SHP77 (cell line): ENCODE measurements at regions not wholly inside any gene's neighbourhood (a gene's known extent, or its start where the extent isn't known, plus 50 kb on each side); places are given as distances from the start of the nearest gene placed in this dataset.
"Not testable (repeated sequence)": the region's sequence is repeated elsewhere in the genome, so short reads cannot be mapped to it uniquely, and the experiment has no call there.

Source experiments
- DNase-seq, 2 experiments: peaks; one replicate each; lab custom pipeline; 2025; lab: John Stamatoyannopoulos, UW

DNA sequence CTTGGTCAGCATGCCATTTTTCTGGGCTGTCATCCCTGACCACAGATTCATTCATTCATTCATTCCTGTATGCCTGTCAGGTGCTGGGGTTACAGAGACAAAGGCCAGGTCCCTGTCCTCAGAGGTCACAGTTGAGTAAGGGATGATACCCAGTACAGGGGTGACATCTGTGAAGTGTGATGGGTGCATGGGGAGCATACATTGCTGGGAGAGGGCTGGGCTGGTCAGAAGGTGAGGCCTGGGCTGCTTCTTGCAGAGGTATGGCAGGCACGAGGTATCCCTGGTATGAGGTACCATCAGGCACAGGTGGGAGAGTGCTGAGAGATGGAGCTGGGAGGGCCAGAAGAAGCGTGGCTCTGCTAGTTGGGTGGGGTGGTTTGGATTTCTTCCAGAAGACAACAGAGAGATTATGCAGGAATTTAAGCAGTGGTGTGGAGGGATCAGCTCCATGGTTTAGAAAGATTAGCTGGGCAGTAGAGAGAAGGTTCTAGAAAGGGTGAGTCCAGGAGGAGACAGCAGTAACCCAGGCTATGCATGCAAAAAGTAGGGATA is 181.9 kb upstream of the HAAO start:
- no peak for DNase-seq

DNA sequence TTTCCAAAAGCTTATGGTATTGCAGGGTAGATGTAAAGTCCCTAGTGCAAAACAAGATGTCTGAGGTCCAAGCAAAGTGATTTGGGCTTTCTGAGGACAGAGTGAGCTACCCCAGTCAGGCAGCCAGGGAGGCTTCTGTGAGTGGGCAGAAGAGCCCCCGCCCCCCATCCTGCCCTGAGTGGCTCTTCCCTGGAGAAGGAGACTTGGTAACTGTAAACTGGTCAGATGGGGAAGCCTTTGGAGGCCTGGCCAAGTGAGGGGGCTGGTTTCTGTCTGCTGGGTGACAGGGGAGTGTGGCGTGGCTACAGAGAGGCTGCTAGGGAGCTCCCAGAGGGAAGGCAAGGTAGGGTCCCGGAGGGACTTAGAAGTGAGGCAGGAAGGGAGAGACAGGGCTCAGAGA is 181.3 kb upstream of the HAAO start:
- no peak for DNase-seq

DNA sequence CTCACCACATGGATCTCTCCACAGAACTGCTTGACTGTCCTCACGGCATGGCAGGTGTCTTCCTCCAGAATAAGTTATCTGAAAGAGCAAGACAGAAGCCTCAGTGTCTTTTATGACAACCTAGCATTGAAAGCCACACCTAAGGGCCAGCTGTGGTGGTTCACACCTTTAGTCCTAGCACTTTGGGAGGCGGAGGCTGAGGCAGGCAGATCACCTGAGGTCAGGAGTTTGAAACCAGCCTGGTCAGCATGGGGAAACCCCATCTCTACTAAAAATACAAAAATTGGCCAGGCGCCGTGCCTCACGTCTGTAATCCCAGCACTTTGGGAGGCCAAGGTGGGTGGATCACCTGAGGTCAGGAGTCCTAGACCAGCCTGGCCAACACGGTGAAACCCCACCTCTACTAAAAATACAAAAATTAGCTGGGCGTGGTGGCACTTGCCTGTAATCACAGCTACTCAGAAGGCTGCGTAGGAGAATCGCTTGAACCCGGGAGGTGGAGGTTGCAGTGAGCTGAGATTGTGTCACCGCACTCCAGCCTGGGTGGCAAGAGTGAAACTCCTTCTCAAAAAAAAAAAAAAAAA is 180.6 kb upstream of the HAAO start:
- not testable (repeated sequence) for DNase-seq

DNA sequence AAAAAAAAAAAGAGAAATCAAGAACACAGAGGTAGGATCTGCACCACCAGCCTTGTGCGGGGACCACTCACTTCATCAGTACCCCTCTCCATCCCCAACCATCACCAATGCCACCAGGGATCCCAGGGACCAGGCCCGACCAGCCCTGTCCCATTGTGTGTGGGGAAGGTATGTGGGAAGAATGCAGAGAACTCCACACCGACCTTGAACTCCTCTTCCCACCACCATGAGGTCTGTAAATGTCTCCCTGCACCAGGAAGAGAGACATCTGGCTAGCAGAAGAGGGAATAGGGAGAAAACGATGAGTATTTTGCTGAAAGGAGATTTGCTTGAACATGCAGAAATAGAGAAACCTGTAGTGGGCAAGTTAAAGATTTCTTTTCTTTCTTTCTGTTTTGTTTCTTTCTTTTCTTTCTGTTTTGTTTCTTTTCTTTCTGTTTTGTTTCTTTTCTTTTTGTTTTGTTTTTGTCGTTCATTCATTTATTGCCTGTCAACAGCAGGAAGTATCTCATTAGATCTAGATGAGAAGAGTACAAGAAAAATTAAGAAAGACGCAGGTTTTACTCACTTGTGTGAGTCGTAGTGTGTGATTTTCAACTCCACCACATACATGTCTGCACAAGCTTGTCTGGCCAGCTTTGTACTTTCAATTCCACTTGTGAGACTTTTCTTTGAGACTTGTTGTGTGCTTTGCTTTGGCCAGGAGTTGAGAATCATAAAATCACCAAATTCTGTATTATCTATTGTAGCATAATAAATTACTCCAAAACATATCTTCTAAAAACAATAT is 179.8 kb upstream of the HAAO start:
- no peak for DNase-seq

DNA sequence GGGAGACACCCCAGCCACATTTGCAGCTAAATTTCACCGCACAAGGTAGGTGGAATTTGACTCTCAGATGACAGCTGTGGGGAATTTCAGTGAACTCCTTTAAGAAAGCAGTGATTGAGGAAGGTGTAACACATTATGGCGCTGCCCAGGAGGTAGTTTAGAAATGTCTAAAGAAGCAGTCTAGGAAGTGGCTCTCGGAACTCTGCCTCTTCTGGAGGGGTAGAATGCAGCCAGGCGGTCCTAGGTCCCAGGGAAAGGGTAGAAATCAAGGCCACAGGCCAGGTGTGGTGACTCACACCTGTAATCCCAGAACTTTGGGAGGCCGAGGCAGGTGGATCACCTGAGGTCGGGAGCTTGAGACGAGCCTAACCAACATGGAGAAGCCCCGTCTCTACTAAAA is 179.0 kb upstream of the HAAO start:
- no peak for DNase-seq

DNA sequence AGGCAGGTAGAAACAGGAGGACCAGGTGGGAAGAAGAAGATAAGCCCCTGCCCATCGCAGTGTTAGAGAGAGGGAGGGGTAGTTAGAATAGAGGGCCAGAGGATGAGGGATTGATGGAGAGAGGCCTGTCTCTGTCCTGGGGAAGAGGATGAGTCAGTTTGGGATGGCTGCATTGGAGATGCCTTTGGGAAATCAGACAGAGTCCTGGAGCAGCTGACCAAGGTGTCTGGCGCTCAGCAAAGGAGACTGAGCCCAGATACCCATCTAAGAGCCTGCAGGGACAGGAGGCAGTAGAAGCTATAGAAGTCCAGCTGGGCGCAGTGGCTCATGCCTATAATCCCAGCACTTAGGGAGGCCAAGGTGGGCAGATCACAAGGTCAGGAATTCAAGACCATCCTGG is 177.8 kb upstream of the HAAO start:
- no peak for DNase-seq

DNA sequence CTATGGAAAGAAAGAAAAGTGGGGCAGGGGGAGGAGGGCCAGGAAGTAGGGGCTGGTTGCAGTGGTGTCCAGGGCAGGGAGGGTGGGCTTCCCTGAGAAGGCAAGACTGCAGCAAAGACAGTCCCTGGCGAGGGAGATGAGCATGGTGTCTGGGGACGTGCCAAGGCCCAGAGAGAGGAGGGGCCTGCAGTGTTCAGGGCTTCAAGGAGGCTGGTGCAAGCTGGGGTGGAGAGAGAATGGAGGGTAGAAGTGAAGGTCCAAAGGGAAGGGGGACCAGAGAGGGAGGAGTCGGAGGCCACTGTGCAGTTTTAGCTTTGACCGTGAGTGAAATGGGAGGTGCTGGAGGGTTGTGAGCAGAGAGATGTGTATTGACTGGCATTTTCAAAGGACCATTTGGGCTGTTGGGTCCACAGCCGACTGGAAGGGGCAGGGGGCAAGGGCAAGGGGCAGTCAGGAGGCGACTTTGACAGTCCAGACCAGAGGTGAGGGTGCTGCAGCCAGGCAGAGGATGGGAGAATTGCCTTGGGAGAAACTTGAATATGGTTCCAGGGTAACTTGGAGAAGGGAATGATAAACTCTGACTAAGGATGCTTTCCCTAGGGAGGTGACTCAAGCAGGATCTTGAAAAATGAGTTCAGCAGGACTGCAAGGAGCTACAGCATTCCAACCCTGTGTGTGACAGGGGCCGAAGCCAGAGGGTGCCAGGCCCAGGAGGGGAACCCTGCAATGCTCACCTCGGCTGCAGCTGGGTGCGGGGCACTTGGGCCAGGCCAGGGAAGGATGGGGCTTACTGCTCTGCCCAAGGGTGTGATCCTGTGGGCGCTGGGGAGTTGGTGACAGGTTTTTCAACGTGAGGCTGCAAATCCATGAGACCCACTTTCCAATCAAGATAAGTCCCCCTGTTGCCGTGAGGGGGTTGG is 177.1 kb upstream of the HAAO start:
- no peak for DNase-seq

DNA sequence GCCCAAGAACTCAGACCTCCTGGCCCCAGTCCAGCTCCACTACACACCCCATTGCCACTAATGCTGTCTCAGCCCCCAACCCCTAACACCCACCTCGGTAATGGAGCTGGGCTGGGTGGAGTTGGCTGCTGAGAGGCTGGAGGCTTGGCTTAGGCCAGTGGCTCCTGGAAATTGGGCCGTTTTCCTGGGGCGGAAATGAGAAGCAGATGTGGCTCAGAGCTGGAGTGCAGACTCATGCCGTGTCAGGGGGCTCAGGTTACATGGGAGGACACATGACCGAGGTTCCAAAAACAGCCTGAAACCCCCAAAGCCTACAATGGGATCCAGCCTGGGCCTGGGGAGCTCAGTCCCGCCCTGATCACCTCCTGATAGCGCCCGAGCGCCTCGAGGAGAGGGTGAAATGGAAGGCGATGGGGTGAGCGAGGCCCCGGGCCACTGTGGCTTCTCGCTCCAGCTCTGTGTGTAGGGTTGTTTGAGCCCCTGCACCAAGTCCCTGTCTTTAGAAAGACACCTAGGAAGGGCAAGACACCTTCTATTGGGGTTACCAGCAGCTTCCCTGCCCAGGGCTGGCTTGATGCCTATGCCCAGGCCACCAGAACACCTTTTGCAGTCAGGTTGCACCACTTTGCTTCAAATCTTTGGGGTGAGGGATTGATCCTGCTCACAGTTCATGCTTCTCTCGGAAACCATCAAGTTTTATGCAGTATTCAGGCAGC is 175.7 kb upstream of the HAAO start:
- no peak for DNase-seq

DNA sequence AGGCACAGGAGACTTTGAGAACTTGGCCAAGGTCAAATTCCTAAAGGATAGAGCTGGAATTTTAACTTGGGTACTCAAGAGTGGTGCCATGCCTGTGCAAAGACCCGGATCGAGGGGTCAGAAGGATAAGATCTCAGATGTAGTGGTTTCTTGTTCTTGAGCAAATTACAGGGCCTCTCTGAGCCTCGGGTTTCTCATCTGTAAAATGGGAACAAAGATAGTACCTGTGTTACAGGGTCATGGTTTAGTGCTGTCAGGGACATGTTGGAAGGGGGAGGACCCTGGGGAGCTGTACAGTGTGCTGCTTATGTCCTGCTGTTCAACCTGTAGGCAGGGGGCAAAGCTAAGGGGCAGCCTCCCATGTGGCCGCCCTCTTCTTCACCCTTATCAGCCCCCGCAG is 173.5 kb upstream of the HAAO start:
- no peak for DNase-seq

DNA sequence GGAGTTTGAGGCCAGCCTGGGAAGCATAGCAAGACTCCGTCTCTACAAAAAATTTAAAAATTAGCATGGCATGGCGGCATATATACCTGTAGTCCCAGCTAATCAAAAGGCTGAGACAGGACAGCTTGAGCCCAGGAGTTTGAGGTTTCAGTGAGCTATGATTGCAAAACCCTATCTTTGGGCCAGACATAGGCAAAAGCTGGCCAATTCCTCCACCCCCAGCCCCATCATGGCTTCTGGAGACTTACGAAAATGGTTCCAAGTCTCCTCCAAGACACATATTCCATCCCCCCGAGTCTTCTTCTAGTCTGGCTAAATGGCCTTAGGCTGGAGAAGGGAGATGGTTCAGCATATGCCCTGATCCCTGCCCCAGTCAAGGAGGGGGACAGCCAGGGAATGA is 172.8 kb upstream of the HAAO start:
- DNase-seq: no peak

DNA sequence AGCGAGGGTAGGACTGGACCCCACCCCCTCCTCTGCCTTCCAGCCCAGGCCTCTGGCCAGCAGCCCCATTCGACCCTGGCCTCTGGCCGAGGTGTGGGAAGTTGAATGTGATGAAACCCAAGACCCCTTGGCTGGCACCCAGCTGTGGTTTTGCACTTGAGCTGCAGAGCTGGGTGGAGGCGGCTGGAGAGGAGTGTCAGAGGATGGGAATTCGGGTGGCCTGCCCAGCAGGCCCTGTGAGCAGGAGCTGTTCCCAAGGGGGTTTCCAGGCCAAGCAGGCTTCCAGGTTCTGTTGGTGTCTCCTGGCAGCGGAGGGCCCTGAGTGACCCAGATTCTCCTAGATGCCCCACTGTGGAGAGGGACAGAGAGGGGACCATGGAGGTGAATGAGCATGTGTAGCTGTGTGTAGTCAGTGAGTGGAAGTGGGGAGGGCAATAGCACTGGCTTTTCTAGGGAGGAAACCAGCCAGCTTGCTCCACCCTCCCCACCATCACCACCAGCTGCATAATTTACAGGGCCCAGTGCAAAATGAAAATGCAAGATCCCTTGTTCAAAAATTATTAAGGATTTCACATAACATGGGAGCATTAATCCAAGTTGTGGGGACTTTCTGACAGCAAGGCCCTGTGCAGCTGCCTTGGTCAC is 172.2 kb upstream of the HAAO start:
- no peak for DNase-seq

DNA sequence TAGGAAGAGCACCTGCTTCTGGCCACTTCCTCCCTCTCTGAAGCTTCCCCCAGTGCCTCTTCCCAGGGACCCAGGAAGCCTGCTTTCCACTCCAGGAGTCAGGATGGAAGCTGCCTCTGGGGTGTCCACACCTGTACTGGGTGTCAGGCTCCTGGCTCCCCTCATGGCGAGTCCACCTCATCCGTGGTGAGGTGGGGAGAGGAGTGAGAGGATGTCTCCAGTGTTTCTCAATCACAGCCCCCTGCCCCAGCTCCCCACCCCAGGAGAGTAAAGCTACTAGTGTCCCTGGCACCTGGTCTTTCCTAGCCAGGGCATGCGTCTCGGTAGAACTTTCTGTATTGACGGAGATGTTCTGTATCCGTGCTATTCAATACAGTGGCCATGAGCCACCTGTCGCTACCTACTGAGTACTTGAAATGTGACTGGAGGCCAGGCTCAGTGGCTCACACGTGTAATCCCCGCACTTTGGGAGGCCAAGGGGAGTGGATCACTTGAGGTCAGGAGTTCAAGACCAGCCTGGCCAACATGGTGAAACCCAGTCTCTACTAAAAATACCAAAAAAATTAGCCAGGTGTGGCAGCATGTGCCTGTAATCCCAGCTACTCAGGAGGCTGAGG is 171.2 kb upstream of the HAAO start:
- no peak for DNase-seq

DNA sequence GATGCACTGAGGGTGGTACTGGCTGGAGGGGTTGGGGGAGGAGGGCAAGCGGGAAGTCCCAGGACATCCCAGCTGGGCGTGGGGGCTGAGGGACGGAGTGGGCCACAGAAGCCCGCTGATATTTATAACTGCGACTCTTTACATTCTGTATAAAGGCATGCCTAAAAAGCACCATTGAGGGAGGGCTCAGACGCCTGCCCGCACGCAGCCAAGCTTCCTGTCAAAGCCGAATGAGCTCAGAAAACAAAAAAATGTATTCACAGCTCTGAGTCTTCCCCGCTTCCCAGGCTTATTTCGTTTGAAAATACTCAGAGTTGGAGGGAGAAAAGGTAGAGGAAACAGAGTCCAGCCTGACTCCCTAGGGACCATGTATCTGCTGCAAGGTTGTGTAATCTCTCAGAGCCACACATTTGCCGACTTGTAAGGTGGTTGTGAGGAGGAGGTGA is 170.1 kb upstream of the HAAO start:
- DNase-seq: no peak

DNA sequence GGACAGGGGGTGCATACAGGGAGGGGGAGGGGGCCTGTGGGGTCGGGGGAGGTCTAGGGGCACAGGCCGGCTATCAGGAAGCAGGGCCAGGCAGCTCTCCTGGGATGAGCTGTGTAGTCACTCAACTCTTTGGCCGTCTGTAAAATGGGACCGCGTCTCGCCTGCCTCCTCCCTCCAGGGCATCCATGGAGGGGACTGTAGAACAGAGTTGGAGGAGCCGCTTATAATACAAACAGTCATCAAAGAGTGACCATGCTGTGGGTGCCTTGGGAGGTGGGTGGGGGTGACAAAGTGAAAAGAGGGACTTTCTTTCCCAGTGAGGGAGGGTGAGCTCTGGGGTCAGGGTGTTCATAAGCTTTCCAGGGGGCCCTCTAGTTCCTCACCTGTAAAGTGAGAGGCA is 169.6 kb upstream of the HAAO start:
- DNase-seq: no peak

DNA sequence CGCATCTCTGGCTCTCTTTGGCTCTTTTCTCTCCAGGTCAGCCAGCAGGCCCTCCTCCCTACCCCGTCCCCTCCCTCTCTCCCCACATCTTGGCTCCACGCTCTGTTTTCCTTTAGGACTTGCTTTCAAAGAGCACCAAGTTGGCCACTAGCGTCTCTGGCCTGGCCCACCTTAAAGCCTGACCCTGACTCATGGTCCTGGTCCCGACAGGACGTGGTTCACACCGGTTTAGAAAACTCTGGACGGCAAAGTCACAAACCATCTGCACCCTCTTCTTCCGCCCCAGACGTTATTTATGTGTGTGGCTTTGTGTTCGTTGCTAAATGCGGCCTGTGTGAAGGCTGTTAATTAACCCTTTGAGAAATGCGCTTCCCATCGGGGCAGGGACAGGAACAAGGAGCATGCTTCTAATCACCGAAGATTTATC is 169.0 kb upstream of the HAAO start:
- DNase-seq: no peak

DNA sequence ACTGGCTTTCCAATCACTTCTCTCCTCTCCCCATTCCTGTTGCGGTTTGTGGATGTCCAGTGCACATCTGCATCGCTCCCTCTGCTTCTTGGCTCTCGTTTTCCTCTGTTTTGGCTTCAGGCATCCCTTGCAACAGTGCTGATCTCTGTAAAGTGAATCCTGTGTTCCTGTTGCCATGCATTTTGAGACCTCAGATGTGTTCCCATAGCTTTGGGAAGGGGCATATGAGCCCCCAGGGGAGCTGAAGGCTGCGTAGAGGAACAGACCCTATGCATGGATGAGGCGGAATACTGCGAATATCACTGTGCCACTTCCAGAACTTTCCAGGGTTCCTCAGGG is 168.4 kb upstream of the HAAO start:
- no peak for DNase-seq

DNA sequence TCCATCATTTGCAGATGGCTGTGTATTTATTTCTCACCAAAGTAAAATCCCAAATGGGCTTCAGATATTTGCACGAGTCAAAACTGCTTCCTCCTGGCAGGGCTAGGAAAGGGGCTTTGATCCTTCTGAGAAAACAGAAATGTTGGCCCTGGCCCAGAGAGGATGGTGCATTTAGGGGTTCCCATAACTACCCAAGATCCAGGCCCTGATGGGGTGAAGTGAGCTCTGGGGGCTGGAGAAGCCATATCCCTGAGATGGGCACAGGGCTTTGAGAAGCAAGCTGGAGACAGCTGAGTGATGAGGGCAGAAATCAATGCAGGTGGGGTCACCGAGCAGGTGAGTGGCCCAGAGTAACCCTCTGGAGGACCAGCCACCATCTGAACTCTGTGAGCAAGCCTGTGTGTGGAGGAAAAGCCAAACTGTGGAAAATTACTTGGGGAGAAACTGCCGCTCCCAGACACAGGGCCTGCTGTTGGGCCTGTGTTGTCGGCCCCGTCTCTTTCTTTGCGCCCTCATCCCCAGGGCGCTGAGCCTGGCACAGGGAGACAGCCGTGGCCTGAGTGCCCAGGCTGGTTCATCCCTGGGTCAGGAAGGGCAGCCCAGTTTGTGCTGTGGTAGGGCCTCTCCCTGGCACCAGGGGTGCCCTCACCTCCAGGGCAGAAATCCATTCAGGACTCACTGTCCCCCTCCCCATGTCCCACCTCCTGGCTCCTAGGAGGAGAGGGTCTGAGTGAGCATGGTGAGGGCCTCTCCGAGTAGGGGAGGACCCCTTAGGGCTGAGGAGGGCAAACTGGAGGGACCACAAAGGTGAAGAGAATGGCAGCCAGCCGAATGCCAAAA is 167.8 kb upstream of the HAAO start:
- no peak for DNase-seq

DNA sequence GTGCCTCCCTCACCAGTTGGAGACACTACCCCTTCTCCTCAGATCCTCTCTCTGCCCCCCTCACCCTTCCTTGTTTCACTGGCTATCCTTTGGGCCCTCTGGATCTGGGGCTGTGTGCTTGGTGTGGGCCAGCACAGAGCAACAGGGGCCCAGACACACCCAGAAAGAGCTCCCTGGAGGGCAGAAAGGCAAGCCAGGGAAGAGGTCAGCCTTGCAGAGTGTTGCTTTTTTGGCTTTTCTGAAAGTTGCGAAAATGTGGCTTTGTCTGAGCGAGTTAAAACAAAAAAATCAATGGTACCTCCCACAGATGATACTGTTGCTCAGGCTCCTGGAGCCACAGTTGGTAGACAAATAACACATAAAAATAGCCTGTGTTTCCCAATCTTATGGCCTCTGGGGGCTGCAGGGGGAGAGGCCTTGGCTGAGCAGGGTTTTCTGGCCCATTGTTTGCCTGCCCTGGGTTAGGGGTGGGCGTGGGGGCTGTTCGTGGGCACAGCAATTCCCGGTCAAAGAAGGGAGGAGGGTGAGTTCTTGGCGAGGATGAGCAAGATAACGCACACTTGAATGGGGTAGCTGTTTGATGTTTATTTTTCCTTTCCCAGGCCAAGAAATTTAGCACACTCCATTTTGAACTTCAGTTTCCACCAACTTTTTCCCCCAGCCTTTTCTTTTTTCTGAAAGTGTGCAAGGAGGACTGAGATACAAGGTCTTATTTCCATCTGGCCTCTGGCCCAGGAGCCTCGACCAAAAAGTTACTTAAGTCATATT is 167.0 kb upstream of the HAAO start:
- DNase-seq: no peak

DNA sequence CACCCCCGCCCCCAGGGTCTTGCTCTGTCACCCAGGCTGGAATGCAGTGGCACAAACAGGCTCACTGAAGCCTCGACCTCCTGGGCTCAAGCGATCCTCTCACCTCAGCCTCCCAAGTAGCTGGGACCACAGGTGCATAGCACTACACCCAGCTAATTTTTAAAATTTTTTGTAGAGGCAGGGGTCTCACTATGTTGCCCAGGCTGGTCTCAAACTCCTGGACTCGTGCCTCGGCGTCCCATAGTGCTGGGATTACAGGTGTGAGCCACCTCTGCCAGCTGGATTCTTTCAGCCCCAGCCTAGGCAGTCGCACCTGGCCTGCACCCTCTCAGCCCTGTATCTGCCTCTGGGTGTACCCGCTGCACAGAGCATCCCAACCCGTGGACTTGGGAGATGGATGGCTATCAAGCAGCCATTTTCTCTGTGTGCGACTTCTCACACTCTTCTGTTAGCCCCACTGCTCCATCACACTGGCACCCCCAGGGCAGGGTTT is 166.4 kb upstream of the HAAO start:
- no peak for DNase-seq
